ENCODE measurements at regions not wholly inside any gene's neighbourhood (a gene's known extent, or its start where the extent isn't known, plus 50 kb on each side); places are given as distances from the start of the nearest gene placed in this dataset.
A peak's percentile ranks its signal among the peaks of the same experiment; 100 is the strongest.
"Not testable (repeated sequence)": the region's sequence is repeated elsewhere in the genome, so short reads cannot be mapped to it uniquely, and the experiment has no call there.

DNA sequence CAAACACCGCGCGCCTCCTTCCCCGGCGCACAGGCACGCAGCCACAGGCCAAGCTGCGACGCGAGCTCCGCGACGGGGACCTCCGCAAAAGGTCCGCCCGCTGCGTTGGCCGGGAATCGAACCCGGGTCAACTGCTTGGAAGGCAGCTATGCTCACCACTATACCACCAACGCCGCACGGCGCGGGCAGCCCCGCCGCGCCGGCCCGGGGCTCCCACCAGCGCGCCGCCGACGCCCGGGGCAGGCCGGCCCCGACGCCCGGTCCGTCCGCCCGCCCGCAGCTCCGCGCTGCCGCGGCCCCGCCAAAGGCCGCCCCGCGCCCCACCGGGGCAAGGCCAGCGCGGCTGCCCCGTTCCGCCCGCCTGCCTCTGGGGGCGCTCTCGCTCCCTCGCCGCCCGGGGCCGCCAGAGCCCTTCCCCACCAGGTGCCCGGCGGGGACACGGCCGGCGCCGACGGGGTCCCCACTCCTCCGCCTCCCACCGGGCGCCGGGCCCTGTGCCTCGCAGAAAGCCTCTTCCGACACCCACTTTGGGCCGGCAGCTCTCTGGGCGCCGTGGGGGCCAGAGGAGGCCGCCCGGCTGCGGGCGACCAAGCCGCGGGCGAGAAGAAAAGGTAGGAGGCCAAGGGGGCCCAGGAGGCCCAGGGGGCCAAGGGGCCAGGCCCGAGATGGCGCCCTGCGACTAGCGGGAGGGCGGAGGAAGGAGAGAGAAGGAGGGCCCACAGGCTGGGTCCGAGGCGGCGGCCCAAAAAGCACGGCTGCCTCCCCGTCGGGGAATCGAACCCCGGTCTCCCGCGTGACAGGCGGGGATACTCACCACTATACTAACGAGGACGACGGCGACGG is 50.2 kb upstream of the FCGR2A start:
- not testable (repeated sequence) for DNase-seq (ENCODE audit: low spot score)

GRCh38 chr1:161453950-161454864 is 51.0 kb upstream of the FCGR2A start:
- not testable (repeated sequence) for DNase-seq (ENCODE audit: low spot score)

GRCh38 chr1:161451698-161452348 is 53.4 kb upstream of the FCGR2A start:
- not testable (repeated sequence) for DNase-seq (ENCODE audit: low spot score)

DNA sequence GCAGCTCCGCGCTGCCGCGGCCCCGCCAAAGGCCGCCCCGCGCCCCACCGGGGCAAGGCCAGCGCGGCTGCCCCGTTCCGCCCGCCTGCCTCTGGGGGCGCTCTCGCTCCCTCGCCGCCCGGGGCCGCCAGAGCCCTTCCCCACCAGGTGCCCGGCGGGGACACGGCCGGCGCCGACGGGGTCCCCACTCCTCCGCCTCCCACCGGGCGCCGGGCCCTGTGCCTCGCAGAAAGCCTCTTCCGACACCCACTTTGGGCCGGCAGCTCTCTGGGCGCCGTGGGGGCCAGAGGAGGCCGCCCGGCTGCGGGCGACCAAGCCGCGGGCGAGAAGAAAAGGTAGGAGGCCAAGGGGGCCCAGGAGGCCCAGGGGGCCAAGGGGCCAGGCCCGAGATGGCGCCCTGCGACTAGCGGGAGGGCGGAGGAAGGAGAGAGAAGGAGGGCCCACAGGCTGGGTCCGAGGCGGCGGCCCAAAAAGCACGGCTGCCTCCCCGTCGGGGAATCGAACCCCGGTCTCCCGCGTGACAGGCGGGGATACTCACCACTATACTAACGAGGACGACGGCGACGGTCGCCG is 57.4 kb upstream of the FCGR2A start:
- DNase-seq (ENCODE audit: low spot score): not testable (repeated sequence)

- not testable (repeated sequence) for DNase-seq (ENCODE audit: low spot score)
These were observed 58.1 kb upstream of the FCGR2A start for GRCh38 chr1:161447040-161447759.

GRCh38 chr1:161444725-161445124 is 60.5 kb upstream of the FCGR2A start:
- not testable (repeated sequence) for DNase-seq (ENCODE audit: low spot score)

GRCh38 chr1:161444255-161444654 is 61.0 kb upstream of the FCGR2A start:
- not testable (repeated sequence) for DNase-seq (ENCODE audit: low spot score)

DNA sequence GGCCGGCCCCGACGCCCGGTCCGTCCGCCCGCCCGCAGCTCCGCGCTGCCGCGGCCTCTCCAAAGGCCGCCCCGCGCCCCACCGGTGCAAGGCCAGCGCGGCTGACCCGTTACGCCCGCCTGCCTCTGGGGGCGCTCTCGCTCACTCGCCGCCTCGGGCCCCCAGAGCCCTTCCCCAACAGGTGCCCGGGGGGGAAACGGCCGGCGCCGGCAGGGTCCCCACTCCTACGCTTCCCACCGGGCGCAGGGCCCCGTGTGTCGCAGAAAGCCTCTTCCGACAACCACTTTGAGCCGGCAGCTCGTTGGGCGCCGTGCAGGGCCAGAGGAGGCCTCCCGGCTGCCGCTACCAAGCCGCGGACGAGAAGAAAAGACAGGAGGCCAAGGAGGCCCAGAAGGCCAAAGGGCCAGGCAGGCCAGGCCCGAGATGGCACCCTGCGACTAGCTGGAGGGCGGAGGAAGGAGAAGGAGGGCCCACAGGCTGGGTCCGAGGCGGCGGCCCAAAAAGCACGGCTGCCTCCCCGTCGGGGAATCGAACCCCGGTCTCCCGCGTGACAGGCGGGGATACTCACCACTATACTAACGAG is 64.9 kb upstream of the FCGR2A start:
- DNase-seq (ENCODE audit: low spot score): peak; percentile 44

DNA sequence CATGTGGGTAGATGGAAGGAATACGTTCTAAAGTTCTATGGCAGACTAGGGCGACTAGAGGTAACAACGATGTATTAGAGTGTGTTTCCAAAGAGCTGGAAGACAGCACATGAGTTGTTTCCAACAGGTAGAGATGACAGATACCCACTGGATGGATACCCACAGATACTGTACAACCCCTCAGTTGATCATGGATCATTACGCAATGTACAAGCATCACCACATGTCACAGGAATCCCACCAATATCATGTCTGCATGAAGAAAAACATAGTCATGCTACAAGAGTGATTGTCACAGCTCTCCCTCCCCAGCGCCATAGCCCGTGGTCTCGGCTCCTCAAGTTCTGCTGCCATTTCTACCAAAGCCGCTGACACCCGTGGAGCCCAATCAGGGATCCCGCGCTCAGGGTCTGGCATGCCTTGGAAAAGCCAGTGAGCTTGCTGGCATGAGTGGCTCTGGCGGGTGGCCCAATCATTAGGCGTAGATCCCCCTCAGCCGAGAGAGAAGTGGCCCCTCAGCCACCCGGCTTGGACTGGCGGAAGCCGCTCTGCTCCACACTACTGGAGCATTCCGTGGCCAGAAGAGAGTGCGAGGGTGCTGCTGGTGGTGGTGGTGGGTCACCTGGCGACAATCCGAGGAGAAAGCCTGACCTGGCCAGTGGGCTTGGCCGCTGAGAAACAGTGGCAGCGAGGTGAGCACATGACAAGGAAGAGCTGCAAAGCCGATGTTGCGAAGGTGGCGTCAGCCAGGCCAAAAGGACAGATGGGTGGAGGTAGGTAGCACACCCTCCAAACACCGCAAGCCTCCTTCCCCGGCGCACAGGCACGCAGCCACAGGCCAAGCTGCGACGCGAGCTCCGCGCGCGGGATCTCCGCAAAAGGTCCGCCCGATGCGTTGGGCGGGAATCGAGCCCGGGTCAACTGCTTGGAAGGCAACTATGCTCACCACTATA is 65.7 kb upstream of the FCGR2A start:
- no peak for DNase-seq (ENCODE audit: low spot score)

- DNase-seq (ENCODE audit: low spot score): not testable (repeated sequence)
These were observed 65.5 kb upstream of the CFAP126 start for GRCh38 chr1:161433191-161433590.

DNA sequence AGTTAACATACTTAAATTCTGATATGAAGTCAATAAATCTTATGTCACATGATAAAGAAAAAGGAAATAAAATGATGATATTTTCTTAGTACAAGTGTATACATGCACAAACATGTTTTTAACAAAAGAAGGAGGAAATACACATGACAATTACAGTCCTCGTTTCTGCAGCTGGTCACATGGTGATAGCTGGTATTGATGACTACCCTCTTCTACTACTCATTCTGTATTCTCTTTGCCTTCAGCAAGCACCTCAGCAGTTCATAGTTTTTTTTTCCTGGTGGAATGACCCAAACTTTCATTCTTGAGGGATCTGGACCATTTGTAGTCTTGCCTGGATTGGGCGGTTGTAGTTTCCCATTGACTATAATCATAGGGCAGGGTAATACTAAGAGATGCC is 64.4 kb upstream of the CFAP126 start:
- no peak for DNase-seq (ENCODE audit: low spot score)

DNA sequence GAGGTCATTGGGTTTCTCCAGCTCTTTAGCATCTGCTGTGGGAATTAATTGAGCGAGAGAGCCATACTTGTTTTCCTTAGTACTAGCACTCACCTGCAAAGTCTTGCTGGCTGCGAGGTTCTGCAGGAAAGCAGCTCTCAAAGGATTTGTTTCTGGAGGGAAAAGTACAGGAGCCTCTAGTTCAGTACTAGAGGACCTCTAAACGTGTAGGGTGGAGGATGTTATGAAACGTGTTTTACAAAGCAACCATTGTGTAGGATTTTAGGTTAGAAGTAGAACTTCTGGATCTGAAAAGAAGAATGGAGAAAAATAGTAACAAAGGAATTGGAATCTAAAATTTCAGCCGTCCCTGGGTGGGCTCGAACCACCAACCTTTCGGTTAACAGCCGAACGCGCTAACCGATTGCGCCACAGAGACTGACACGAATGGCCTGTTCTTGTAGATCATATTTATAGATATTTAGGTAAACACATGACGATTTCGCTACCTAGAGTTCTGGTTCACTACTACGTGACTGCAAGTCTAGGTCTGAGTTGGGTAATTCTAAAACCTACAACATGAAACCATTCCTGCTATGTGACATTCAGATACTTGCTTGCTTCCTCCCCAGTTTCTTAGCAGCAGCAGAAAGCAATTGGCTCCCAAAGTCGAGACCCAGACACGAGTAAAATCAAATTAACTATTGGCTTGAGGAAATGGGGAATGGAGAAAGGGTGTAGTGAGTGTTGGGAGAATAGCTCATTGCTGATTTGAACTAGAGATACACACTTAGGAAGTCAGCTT is 60.2 kb upstream of the CFAP126 start:
- DNase-seq (ENCODE audit: low spot score): no peak

GRCh38 chr1:161422914-161423313 is 55.2 kb upstream of the CFAP126 start:
- not testable (repeated sequence) for DNase-seq (ENCODE audit: low spot score)

- DNase-seq (ENCODE audit: low spot score): no peak
These were observed 53.8 kb upstream of the CFAP126 start for GRCh38 chr1:161421456-161421855.

GRCh38 chr1:161420763-161421455 is 53.2 kb upstream of the CFAP126 start:
- no peak for DNase-seq (ENCODE audit: low spot score)

- not testable (repeated sequence) for DNase-seq (ENCODE audit: low spot score)
These were observed 49.9 kb upstream of the CFAP126 start for GRCh38 chr1:161417536-161417935.

Data from CD4-positive, alpha-beta T cell treated with Interleukin-15 for 4 hours (primary cell).